KOPT-K1 (cell line): ENCODE measurements at regions not wholly inside any gene's neighbourhood (a gene's known extent, or its start where the extent isn't known, plus 50 kb on each side); places are given as distances from the start of the nearest gene placed in this dataset.

Experiments used
- H3K27ac ChIP-seq: fragments of 200-600 bp; sonication (generic); 2 replicates; pipeline ENCODE4 v1.5.1; 2016; ENCODE audit warnings: antibody characterized with exemption, mild to moderate bottlenecking, low read depth, low read length; ENCODE audit not compliant: poor library complexity, severe bottlenecking
- H3K36me3 ChIP-seq: fragments of 200-600 bp; sonication (generic); 2 replicates; pipeline ENCODE4 v1.5.1; 2017; ENCODE audit warnings: antibody characterized with exemption, mild to moderate bottlenecking, low read length, moderate library complexity; ENCODE audit not compliant: insufficient read depth
- H3K9me3 ChIP-seq: fragments of 200-600 bp; sonication (generic); 2 replicates; pipeline ENCODE4 v1.5.1; 2017; ENCODE audit warnings: antibody characterized with exemption, low read length, mild to moderate bottlenecking; ENCODE audit not compliant: insufficient read depth, poor library complexity, severe bottlenecking

DNA sequence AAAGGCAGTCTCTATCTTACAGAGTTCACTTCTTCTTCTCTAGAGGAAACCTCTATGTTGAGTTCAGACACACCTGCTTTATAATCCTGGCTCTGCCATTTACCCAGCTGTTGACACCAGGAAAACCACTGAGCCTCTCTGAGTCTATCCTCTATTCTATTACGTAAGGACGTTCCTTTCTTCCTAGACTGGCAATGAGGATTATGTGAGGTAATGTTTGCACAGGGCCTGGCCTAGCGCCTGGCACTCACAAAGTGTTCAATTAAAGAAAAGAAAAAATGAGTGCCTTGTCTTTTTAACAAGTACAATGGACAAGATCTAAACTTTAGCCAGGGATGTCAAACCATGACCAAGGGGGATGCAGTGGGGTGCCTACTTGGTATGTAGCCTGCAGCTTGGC lies 641.9 kb upstream of the TBX3 start:
- Histone ChIP-seq H3K27ac (no peak overlapping the region), H3K36me3 (no peaks in the 10 kb centered on the region), H3K9me3 (no peaks in the 10 kb centered on the region)

DNA sequence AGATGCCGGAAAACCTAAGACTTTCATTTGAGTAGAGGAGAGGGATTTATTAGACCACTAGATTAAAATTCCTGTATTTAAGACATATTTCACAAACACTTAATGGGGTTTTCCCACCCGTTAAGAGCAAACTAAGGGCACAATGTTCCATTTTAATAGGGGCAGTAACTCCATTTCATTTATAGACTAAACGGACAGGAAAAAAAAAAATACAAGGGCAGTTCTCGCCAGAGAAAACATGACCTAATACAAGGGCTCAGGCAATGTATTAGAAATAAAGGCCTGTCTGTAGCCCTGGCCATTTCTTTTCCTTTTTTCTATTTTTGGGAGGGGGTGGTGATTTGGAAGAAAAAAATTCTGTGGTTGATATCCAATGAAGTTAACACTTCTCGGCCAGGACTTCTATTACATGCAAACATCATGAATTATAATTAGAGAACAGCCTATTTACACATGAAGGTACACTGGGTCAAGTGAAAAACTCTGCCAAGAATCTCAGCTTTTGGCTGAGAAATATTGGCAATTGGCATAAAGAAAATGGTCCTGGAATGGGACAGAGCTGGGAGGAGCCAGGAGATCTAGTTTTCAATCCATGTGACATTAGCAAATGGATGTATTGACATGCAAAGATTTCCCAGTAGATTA lies 641.1 kb upstream of the TBX3 start:
- H3K9me3 ChIP-seq, result no peaks in the 10 kb centered on the region
- H3K36me3 ChIP-seq, result no peaks in the 10 kb centered on the region
- H3K27ac ChIP-seq, result no peak overlapping the region

DNA sequence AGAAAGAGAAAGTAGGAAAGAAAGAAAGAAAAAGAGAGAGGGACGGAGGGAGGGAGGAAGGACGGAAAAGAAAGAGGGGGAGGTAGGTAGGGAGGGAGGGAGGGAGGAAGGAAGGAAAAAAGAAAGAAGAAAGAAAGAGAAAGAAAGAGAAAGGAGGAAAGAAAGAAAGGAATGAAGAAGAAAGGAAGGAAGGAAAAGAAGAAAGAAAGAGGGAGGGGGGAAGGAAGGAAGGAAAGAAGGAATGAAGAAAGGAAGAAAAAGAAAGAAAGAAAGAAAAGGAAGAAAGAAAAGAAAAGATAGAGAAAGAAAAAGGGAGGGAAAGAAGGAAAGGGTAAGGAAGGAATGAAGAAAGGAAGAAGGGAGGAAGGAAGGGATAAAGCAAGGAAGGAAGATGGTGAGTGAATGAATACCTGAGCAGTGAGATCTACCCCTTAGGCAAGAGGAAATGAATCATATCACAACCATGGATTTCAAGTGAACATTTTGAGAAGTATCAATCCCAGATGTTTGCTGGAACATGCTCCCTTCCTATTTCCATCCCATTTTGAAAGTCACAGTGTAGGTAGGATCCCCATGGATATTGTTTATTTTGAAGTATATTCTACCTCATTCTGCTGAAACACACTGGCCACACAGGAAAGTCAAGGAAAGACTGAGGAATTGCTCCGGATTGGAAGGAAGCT lies 639.4 kb upstream of the TBX3 start:
- no peaks in the 10 kb centered on the region for H3K36me3 ChIP-seq
- no peak overlapping the region for H3K27ac ChIP-seq
- H3K9me3 ChIP-seq, result no peaks in the 10 kb centered on the region

- Histone ChIP-seq H3K27ac (no peak overlapping the region), H3K9me3 (no peaks in the 10 kb centered on the region)
Observed at GRCh38 chr12:115322275-115322674, 638.3 kb upstream of the TBX3 start.

GRCh38 chr12:115320967-115321366 lies 637.0 kb upstream of the TBX3 start:
- no peak overlapping the region for H3K27ac ChIP-seq
- no peaks in the 10 kb centered on the region for H3K36me3 ChIP-seq
- H3K9me3 ChIP-seq, result no peaks in the 10 kb centered on the region

More at GRCh38 chr12:115322275-115322674, 638.3 kb upstream of the TBX3 start:
- H3K36me3 ChIP-seq, result no peaks in the 10 kb centered on the region

GRCh38 chr12:115320451-115320850 lies 636.5 kb upstream of the TBX3 start:
- Histone ChIP-seq H3K27ac (no peak overlapping the region), H3K9me3 (no peaks in the 10 kb centered on the region), H3K36me3 (no peaks in the 10 kb centered on the region)

DNA sequence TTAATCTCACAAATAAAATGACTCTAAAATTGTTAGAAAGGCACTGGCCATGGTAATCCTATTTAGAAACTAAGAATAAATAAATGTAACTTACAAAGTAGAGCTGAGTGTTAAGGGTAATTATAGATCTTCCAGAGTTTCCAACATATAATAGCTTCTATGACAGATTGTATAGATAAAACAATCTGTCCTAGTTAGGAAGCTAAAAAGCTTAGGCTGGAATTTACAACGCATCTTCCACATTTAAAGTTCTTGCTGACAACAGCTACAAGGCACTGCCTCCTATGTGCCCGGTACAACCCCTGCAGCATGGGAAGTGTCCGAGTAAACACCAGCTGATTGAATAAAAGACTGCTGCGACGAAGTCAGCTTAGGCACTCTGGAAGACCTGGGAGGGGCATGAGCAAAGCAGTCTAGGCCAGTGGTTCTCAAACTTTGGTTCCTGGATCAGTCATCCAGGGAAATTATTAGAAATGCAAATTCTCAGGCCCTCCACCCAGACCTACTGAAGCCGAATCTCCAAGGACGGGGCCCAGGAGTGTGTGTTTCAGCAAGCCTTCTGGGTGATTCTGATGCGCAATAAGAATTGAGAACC lies 635.6 kb upstream of the TBX3 start:
- Histone ChIP-seq H3K36me3 (no peaks in the 10 kb centered on the region), H3K9me3 (no peaks in the 10 kb centered on the region), H3K27ac (no peak overlapping the region)

DNA sequence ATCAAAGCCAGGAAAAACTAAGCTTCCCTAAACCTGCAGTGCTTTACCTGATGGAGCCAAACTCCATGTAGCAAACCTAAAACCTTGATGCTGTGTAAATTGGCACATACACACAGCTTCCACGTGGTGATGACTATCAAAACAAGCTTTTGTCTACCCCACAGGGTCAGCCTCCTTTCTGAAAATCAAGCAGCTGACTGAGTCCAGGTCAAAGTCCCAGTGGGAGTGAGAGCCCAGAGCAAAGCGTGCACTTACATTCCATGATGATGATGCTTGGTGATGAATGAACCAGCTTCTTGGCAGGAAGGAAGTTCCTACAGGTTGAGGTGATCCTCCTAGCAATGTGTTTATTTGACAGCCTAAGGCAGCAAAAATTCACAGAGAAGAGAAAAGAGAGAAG lies 630.0 kb upstream of the TBX3 start:
- no peaks in the 10 kb centered on the region for H3K9me3 ChIP-seq
- H3K27ac ChIP-seq, result no peak overlapping the region
- no peaks in the 10 kb centered on the region for H3K36me3 ChIP-seq

GRCh38 chr12:115312901-115313300 lies 628.9 kb upstream of the TBX3 start:
- no peaks in the 10 kb centered on the region for H3K9me3 ChIP-seq
- no peaks in the 10 kb centered on the region for H3K36me3 ChIP-seq
- no peak overlapping the region for H3K27ac ChIP-seq

DNA sequence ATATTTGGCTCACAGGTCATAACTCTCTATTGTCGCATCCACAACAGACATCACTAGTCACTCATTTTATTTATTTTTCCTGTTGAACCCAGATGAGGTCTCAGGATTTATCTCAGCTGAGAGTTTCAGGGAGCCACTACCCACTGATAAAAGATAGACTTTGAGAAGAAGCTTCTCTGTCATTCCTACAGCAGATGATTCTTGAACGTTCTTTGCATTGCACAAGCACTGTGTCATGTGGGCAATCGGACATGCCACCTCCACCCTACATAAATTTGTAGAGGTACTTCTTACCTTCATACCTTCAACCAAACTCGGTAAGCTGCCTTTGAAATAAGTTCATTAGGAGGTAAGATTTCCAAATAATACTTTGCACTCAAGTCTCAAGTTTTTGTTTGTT lies 627.9 kb upstream of the TBX3 start:
- no peak overlapping the region for H3K27ac ChIP-seq
- no peaks in the 10 kb centered on the region for H3K9me3 ChIP-seq
- H3K36me3 ChIP-seq, result no peaks in the 10 kb centered on the region

GRCh38 chr12:115308918-115309317 lies 624.9 kb upstream of the TBX3 start:
- Histone ChIP-seq H3K36me3 (no peaks in the 10 kb centered on the region), H3K27ac (no peak overlapping the region), H3K9me3 (no peaks in the 10 kb centered on the region)

- Histone ChIP-seq H3K9me3 (no peaks in the 10 kb centered on the region), H3K27ac (no peak overlapping the region)
Observed at GRCh38 chr12:115306380-115306779, 622.4 kb upstream of the TBX3 start.

GRCh38 chr12:115305867-115306266 lies 621.9 kb upstream of the TBX3 start:
- Histone ChIP-seq H3K9me3 (no peaks in the 10 kb centered on the region), H3K36me3 (no peaks in the 10 kb centered on the region), H3K27ac (no peak overlapping the region)

More at GRCh38 chr12:115306380-115306779, 622.4 kb upstream of the TBX3 start:
- H3K36me3 ChIP-seq, result no peaks in the 10 kb centered on the region

GRCh38 chr12:115305275-115305674 lies 621.3 kb upstream of the TBX3 start:
- Histone ChIP-seq H3K36me3 (no peaks in the 10 kb centered on the region), H3K9me3 (no peaks in the 10 kb centered on the region), H3K27ac (no peak overlapping the region)

DNA sequence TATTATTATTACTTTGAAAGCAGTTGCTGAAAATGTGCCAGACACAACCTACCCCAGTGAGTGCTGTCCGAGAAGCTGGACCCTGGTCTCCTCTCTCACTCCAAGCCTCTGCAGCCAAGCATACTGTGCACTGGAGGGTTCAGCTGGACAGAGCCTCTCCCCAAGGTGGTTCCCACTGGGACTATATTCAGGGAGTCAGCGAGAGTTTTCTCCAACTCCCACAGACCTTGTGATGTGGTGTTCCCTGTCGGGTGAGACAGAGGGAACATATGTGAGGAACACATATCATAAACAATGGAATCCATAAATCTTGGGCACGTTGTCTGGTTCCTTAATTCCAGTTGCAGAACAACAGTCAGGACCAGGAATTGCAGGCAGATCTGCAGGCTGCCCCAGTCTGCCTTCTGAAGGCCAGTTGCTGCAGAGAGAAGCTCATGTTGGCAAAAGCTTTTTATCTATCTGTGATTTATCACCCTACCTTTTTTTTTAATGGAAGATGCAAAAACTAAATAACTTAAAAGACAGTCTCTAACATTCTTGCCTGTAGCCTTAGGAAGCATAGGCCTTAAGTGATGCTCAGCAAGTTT lies 619.8 kb upstream of the TBX3 start:
- Histone ChIP-seq H3K9me3 (no peaks in the 10 kb centered on the region), H3K36me3 (no peaks in the 10 kb centered on the region), H3K27ac (no peak overlapping the region)
